ENCODE measurements at regions not wholly inside any gene's neighbourhood (a gene's known extent, or its start where the extent isn't known, plus 50 kb on each side); places are given as distances from the start of the nearest gene placed in this dataset.

GRCh38 chr15:94028809-94029208 lies 202.6 kb upstream of the MCTP2 start:
- no peak for TF ChIP-seq POLR2A (IDR thresholded peaks at IDR 0.05)
- TF ChIP-seq CTCF (IDR thresholded peaks at IDR 0.05 in 8 of 11, conservative IDR thresholded peaks at IDR 0.05 in 3 of 11) = no peak
- no peak for TF ChIP-seq POLR2AphosphoS5 (IDR thresholded peaks at IDR 0.05)

Data from spleen (tissue), 7 donors.